ENCODE measurements at regions not wholly inside any gene's neighbourhood (a gene's known extent, or its start where the extent isn't known, plus 50 kb on each side); places are given as distances from the start of the nearest gene placed in this dataset.

DNA sequence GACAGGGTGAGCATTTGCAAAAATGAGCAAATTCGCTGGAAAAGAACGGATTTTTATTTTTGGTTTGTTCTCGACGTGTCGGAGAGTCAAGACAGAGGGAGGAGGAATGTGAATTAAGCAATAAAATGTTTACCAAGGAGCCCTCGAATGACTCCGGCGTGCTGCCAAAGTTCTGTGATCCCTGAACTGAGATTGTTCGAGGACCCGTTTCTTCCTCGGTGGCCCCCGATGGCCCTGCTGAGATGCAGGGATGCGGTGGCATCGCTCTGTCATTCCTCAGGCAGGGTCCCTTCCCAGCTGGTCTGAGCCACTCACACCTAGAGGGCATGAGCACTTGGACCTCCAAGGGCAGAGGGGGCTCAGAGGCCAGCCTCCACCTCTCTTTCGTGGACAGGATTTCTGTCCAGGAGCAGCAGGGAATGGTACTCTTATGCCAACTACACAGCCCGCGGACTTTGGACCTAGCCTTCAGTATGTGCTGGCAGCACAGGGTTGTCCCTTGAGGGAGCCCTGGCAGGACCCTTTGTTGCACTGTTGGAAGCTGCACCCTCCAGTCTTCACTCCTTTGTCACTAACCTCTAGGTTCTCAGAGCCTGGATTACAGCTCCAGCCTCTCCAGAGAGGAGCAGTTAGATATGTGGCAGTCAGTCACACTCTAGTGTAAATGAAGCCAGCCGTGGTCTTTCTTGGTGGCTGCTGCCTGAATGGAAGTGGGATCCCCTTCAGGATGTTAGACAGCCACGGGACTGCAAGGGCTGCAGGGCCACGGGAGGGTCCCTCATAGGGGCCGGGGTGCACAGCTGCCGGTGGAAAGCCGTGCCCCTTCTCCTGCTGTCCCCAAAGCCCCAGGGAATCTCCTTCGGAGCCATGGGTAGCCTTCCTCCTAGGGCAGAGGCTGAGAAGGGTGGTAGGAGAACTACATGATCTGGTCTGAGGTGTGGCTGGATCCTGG, 109.4 kb upstream of the ANO1 start:
- ATAC-seq (ENCODE audit: low read depth): no peak
- ChIA-PET POLR2A (no interaction called here), CTCF (no interaction called here)
- no peak overlapping the region for H3K4me3 Mint-ChIP-seq
- Histone ChIP-seq H4K20me1 (ENCODE audit: control insufficient read depth, insufficient read depth, low read length, poor library complexity, severe bottlenecking) (no peaks in the 10 kb centered on the region), H3K4me1 (ENCODE audit: control insufficient read depth in 2 of 2, insufficient read depth in 2 of 2, low read length in 2 of 2) (peaks cover 0 to 29% of the 10 kb centered on the region in 2 donors), H3K27ac (ENCODE audit: low read length in 2 of 2) (no peak overlapping the region), H3K79me2 (ENCODE audit: control insufficient read depth, insufficient read depth, low read length) (no peaks in the 10 kb centered on the region), H3K9me3 (ENCODE audit: control extremely low read depth in 1 of 3, control insufficient read depth in 2 of 3, insufficient read depth in 1 of 3, low read length in 2 of 3) (peaks cover 0 to 7% (median 0%) of the 10 kb centered on the region in 3 donors), H3K27me3 (replicated peaks in 1 of 4; ENCODE audit: control extremely low read depth in 1 of 4, control insufficient read depth in 3 of 4, insufficient read depth in 4 of 4, low read length in 3 of 4) (peaks cover 0 to 11% (median 3%) of the 10 kb centered on the region in 4 experiments), H2AFZ (ENCODE audit: insufficient read depth, low read depth, low read length, poor library complexity, severe bottlenecking) (no peak overlapping the region), H3K36me3 (replicated peaks in 1 of 2; ENCODE audit: control extremely low read depth in 1 of 2, control insufficient read depth in 1 of 2, extremely low read depth in 1 of 2, insufficient read depth in 2 of 2, low read length in 1 of 2) (no peaks in the 10 kb centered on the region), H3K9ac (ENCODE audit: low read length) (no peak overlapping the region), H3K4me3 (ENCODE audit: control extremely low read depth in 1 of 5, extremely low read depth in 1 of 5, insufficient read depth in 1 of 5, low read depth in 2 of 5, low read length in 4 of 5) (no peak overlapping the region), H3K4me2 (replicated peaks; ENCODE audit: low read depth, low read length, poor library complexity, severe bottlenecking) (no peak overlapping the region)
- H3K9me3 Mint-ChIP-seq (ENCODE audit: insufficient read depth): no peaks in the 10 kb centered on the region
- no peak overlapping the region for H3K27ac Mint-ChIP-seq
- TF ChIP-seq, protein P1, sequence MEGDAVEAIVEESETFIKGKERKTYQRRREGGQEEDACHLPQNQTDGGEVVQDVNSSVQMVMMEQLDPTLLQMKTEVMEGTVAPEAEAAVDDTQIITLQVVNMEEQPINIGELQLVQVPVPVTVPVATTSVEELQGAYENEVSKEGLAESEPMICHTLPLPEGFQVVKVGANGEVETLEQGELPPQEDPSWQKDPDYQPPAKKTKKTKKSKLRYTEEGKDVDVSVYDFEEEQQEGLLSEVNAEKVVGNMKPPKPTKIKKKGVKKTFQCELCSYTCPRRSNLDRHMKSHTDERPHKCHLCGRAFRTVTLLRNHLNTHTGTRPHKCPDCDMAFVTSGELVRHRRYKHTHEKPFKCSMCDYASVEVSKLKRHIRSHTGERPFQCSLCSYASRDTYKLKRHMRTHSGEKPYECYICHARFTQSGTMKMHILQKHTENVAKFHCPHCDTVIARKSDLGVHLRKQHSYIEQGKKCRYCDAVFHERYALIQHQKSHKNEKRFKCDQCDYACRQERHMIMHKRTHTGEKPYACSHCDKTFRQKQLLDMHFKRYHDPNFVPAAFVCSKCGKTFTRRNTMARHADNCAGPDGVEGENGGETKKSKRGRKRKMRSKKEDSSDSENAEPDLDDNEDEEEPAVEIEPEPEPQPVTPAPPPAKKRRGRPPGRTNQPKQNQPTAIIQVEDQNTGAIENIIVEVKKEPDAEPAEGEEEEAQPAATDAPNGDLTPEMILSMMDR (IDR thresholded peaks at IDR 0.05): no peak
- TF ChIP-seq EZH2 (IDR thresholded peaks at IDR 0.05; ENCODE audit: borderline replicate concordance, insufficient read depth, low read depth, low read length, poor library complexity, severe bottlenecking): no peak
- H3K4me1 Mint-ChIP-seq: peaks cover 20% of the 10 kb centered on the region
- DNase-seq: no peak
- intact Hi-C loops (cut with micrococcal nuclease): no loop called here
- 90% methylated on average over 23 of the region's 24 CpGs for WGBS (ENCODE audit: insufficient coverage)
- H3K27me3 Mint-ChIP-seq: peaks cover 6% of the 10 kb centered on the region
